OCI-LY1 (cell line): ENCODE measurements at regions not wholly inside any gene's neighbourhood (a gene's known extent, or its start where the extent isn't known, plus 50 kb on each side); places are given as distances from the start of the nearest gene placed in this dataset.

ENCODE experiments used
- EZH2 ChIP-seq: fragments of 200-600 bp; sonication (generic), shearing (Covaris generic); IDR thresholded peaks from 2 replicates; pipeline ENCODE4 v1.8.0; 2017; ENCODE audit warnings: borderline replicate concordance, mixed run types, mild to moderate bottlenecking, antibody characterized with exemption, low read length, moderate library complexity, mixed read lengths
- TF ChIP-seq, protein P1 (sequence below): fragments of 200-600 bp; sonication (generic), shearing (Covaris generic); IDR thresholded peaks from 2 replicates; pipeline ENCODE4 v1.5.1; 2017; ENCODE audit warnings: mild to moderate bottlenecking, antibody characterized with exemption, low read length, moderate library complexity, mixed read lengths

DNA sequence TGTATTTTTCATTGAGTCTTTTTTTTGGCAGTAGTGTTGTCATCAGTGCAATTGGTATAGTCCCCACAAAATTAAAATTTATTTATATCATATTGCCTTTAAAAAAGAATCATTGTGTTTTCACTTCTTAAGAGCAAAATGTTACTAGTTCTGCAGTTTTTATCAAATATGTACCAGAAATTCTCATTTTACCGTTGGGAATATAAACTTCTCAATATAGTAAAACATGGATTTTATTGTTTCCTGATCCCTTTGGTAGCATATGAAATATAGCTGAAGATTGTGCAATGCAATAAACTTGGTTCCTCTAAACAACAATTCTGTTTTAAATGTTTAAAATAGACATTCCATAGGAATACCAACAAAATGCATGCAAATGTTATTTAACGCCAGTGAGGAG lies 306.5 kb upstream of the PCDH20 start:
- TF ChIP-seq, protein P1, sequence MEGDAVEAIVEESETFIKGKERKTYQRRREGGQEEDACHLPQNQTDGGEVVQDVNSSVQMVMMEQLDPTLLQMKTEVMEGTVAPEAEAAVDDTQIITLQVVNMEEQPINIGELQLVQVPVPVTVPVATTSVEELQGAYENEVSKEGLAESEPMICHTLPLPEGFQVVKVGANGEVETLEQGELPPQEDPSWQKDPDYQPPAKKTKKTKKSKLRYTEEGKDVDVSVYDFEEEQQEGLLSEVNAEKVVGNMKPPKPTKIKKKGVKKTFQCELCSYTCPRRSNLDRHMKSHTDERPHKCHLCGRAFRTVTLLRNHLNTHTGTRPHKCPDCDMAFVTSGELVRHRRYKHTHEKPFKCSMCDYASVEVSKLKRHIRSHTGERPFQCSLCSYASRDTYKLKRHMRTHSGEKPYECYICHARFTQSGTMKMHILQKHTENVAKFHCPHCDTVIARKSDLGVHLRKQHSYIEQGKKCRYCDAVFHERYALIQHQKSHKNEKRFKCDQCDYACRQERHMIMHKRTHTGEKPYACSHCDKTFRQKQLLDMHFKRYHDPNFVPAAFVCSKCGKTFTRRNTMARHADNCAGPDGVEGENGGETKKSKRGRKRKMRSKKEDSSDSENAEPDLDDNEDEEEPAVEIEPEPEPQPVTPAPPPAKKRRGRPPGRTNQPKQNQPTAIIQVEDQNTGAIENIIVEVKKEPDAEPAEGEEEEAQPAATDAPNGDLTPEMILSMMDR, result no peak
- TF ChIP-seq EZH2, result no peak
